ENCODE measurements at regions not wholly inside any gene's neighbourhood (a gene's known extent, or its start where the extent isn't known, plus 50 kb on each side); places are given as distances from the start of the nearest gene placed in this dataset.
"Not testable (repeated sequence)": the region's sequence is repeated elsewhere in the genome, so short reads cannot be mapped to it uniquely, and the experiment has no call there.

DNA sequence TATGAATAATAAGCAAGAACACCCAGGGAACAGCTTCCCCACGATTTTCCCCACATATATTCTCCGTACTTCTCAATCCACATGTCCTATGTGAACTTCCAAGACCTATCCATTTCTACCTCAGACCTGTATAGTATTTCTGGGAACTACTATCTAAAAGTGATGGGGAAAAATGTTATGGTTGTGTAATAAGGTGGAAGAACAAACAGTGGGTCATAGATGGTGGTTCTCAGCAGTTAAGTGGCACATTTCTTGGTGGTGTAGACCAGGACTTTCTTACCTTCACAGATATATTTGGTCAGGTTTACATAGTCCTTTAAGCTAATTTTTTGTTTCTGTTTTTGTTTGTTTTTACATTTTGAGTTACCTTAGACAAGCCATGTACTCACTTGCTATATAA lies 675.1 kb downstream of the GBE1 start:
- H3K9me3 ChIP-seq (ENCODE audit: control insufficient read depth in 2 of 2, insufficient read depth in 1 of 2, low read length in 1 of 2): no peaks in the 10 kb centered on the region
- no peaks in the 10 kb centered on the region for H3K36me3 ChIP-seq (ENCODE audit: control insufficient read depth in 2 of 2, insufficient read depth in 2 of 2, low read length in 1 of 2)
- no peak for DNase-seq (ENCODE audit: low read depth in 6 of 9, low spot score in 9 of 9)
- no peak overlapping the region for H3K4me3 ChIP-seq (ENCODE audit: low read length in 2 of 2)
- no peaks in the 10 kb centered on the region for H3K27me3 ChIP-seq (ENCODE audit: control insufficient read depth in 2 of 2, insufficient read depth in 1 of 2, low read length in 1 of 2)
- 71% methylated on average over 2 of the region's 2 CpGs for WGBS
- no peak overlapping the region for H3K27ac ChIP-seq (ENCODE audit: low read depth in 1 of 2, low read length in 1 of 2)
- no peaks in the 10 kb centered on the region for H3K4me1 ChIP-seq (ENCODE audit: control insufficient read depth in 2 of 2, insufficient read depth in 2 of 2, low read length in 2 of 2)

- H3K9me3 ChIP-seq (ENCODE audit: control insufficient read depth in 2 of 2, insufficient read depth in 1 of 2, low read length in 1 of 2): no peaks in the 10 kb centered on the region
- DNase-seq (ENCODE audit: low read depth in 6 of 9, low spot score in 9 of 9): no peak
- 89% methylated on average over 5 of the region's 5 CpGs for WGBS
- no peaks in the 10 kb centered on the region for H3K27me3 ChIP-seq (ENCODE audit: control insufficient read depth in 2 of 2, insufficient read depth in 1 of 2, low read length in 1 of 2)
- no peak overlapping the region for H3K27ac ChIP-seq (ENCODE audit: low read depth in 1 of 2, low read length in 1 of 2)
- no peak overlapping the region for H3K4me3 ChIP-seq (ENCODE audit: low read length in 2 of 2)
- H3K36me3 ChIP-seq (ENCODE audit: control insufficient read depth in 2 of 2, insufficient read depth in 2 of 2, low read length in 1 of 2): no peaks in the 10 kb centered on the region
- H3K4me1 ChIP-seq (ENCODE audit: control insufficient read depth in 2 of 2, insufficient read depth in 2 of 2, low read length in 2 of 2): no peaks in the 10 kb centered on the region
Measured at GRCh38 chr3:81080608-81081007, 680.8 kb downstream of the GBE1 start.

- no peak overlapping the region for H3K27ac ChIP-seq (ENCODE audit: low read depth in 1 of 2, low read length in 1 of 2)
- H3K4me3 ChIP-seq (ENCODE audit: low read length in 2 of 2): no peak overlapping the region
- H3K4me1 ChIP-seq (ENCODE audit: control insufficient read depth in 2 of 2, insufficient read depth in 2 of 2, low read length in 2 of 2): no peaks in the 10 kb centered on the region
- H3K36me3 ChIP-seq (ENCODE audit: control insufficient read depth in 2 of 2, insufficient read depth in 2 of 2, low read length in 1 of 2): no peaks in the 10 kb centered on the region
- WGBS: 82% methylated on average over 4 of the region's 4 CpGs
- no peaks in the 10 kb centered on the region for H3K27me3 ChIP-seq (ENCODE audit: control insufficient read depth in 2 of 2, insufficient read depth in 1 of 2, low read length in 1 of 2)
- DNase-seq (ENCODE audit: low read depth in 6 of 9, low spot score in 9 of 9): no peak
- H3K9me3 ChIP-seq (ENCODE audit: control insufficient read depth in 2 of 2, insufficient read depth in 1 of 2, low read length in 1 of 2): no peaks in the 10 kb centered on the region
Measured at GRCh38 chr3:81072591-81072990, 688.9 kb downstream of the GBE1 start.

GRCh38 chr3:81068546-81068945 lies 692.9 kb downstream of the GBE1 start:
- DNase-seq (ENCODE audit: low read depth in 6 of 9, low spot score in 9 of 9): no peak
- no peaks in the 10 kb centered on the region for H3K27me3 ChIP-seq (ENCODE audit: control insufficient read depth in 2 of 2, insufficient read depth in 1 of 2, low read length in 1 of 2)
- WGBS: 88% methylated on average over 1 of the region's 1 CpG
- peaks cover 1 to 11% of the 10 kb centered on the region in 2 donors for H3K9me3 ChIP-seq (ENCODE audit: control insufficient read depth in 2 of 2, insufficient read depth in 1 of 2, low read length in 1 of 2)
- H3K27ac ChIP-seq (ENCODE audit: low read depth in 1 of 2, low read length in 1 of 2): no peak overlapping the region
- H3K4me1 ChIP-seq (ENCODE audit: control insufficient read depth in 2 of 2, insufficient read depth in 2 of 2, low read length in 2 of 2): no peaks in the 10 kb centered on the region
- H3K36me3 ChIP-seq (ENCODE audit: control insufficient read depth in 2 of 2, insufficient read depth in 2 of 2, low read length in 1 of 2): no peaks in the 10 kb centered on the region
- H3K4me3 ChIP-seq (ENCODE audit: low read length in 2 of 2): no peak overlapping the region

DNA sequence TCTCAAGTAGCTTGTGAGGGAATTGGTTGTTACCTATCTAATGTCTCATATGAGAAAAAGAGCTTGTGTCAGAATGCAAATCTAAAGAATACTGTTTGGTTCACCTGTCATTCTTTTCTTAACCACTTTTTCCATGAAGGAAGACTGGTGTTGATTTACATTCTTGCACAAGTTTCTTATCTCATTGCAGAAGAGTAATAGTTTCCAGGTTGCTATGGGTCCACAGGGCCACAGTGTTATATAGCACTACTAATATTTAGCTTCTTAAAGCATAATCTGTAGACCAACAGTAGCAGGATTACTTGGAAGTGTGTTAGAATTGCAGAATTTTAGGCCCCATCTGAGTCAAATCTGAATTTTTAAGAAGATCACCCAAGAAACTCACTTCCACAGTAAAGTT lies 697.5 kb downstream of the GBE1 start:
- no peak overlapping the region for H3K27ac ChIP-seq (ENCODE audit: low read depth in 1 of 2, low read length in 1 of 2)
- no peaks in the 10 kb centered on the region for H3K4me1 ChIP-seq (ENCODE audit: control insufficient read depth in 2 of 2, insufficient read depth in 2 of 2, low read length in 2 of 2)
- H3K9me3 ChIP-seq (ENCODE audit: control insufficient read depth in 2 of 2, insufficient read depth in 1 of 2, low read length in 1 of 2): peaks cover 1 to 11% of the 10 kb centered on the region in 2 donors
- H3K4me3 ChIP-seq (ENCODE audit: low read length in 2 of 2): no peak overlapping the region
- H3K36me3 ChIP-seq (ENCODE audit: control insufficient read depth in 2 of 2, insufficient read depth in 2 of 2, low read length in 1 of 2): no peaks in the 10 kb centered on the region
- H3K27me3 ChIP-seq (ENCODE audit: control insufficient read depth in 2 of 2, insufficient read depth in 1 of 2, low read length in 1 of 2): no peaks in the 10 kb centered on the region
- DNase-seq (ENCODE audit: low read depth in 6 of 9, low spot score in 9 of 9): no peak

DNA sequence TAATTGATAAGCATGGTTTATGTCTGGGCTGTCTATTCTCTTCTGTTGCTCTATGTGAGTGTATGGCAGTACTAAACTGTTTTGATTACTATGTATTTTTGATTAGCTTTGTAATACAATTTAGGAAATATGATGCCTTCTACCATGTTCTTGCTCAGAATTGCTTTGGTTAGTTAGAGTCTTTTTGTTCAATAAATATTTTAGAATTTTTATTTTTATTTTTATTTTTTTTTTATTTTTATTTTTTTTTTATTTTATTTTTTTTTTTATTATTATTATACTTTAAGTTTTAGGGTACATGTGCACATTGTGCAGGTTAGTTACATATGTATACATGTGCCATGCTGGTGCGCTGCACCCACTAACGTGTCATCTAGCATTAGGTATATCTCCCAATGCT lies 710.3 kb downstream of the GBE1 start:
- not testable (repeated sequence) for H3K9me3 ChIP-seq (ENCODE audit: control insufficient read depth in 2 of 2, insufficient read depth in 1 of 2, low read length in 1 of 2); H3K4me1 ChIP-seq (ENCODE audit: control insufficient read depth in 2 of 2, insufficient read depth in 2 of 2, low read length in 2 of 2); H3K27me3 ChIP-seq (ENCODE audit: control insufficient read depth in 2 of 2, insufficient read depth in 1 of 2, low read length in 1 of 2); DNase-seq (ENCODE audit: low read depth in 6 of 9, low spot score in 9 of 9); H3K36me3 ChIP-seq (ENCODE audit: control insufficient read depth in 2 of 2, insufficient read depth in 2 of 2, low read length in 1 of 2); H3K27ac ChIP-seq (ENCODE audit: low read depth in 1 of 2, low read length in 1 of 2); H3K4me3 ChIP-seq (ENCODE audit: low read length in 2 of 2)
- WGBS: no CpG with 5 or more reads among the region's 2 CpGs

GRCh38 chr3:81048058-81048665 lies 713.3 kb downstream of the GBE1 start:
- H3K9me3 ChIP-seq (ENCODE audit: control insufficient read depth in 2 of 2, insufficient read depth in 1 of 2, low read length in 1 of 2): no peaks in the 10 kb centered on the region
- H3K36me3 ChIP-seq (ENCODE audit: control insufficient read depth in 2 of 2, insufficient read depth in 2 of 2, low read length in 1 of 2): no peaks in the 10 kb centered on the region
- H3K4me3 ChIP-seq (ENCODE audit: low read length in 2 of 2): no peak overlapping the region
- WGBS: 83% methylated on average over 3 of the region's 3 CpGs
- no peak for DNase-seq (ENCODE audit: low read depth in 6 of 9, low spot score in 9 of 9)
- no peak overlapping the region for H3K27ac ChIP-seq (ENCODE audit: low read depth in 1 of 2, low read length in 1 of 2)
- no peaks in the 10 kb centered on the region for H3K4me1 ChIP-seq (ENCODE audit: control insufficient read depth in 2 of 2, insufficient read depth in 2 of 2, low read length in 2 of 2)
- H3K27me3 ChIP-seq (ENCODE audit: control insufficient read depth in 2 of 2, insufficient read depth in 1 of 2, low read length in 1 of 2): no peaks in the 10 kb centered on the region

- no peak for DNase-seq (ENCODE audit: low read depth in 6 of 9, low spot score in 9 of 9)
- Histone ChIP-seq H3K27me3 (ENCODE audit: control insufficient read depth in 2 of 2, insufficient read depth in 1 of 2, low read length in 1 of 2) (no peaks in the 10 kb centered on the region), H3K36me3 (ENCODE audit: control insufficient read depth in 2 of 2, insufficient read depth in 2 of 2, low read length in 1 of 2) (no peaks in the 10 kb centered on the region), H3K27ac (ENCODE audit: low read depth in 1 of 2, low read length in 1 of 2) (no peak overlapping the region), H3K9me3 (ENCODE audit: control insufficient read depth in 2 of 2, insufficient read depth in 1 of 2, low read length in 1 of 2) (no peaks in the 10 kb centered on the region), H3K4me3 (ENCODE audit: low read length in 2 of 2) (no peak overlapping the region), H3K4me1 (ENCODE audit: control insufficient read depth in 2 of 2, insufficient read depth in 2 of 2, low read length in 2 of 2) (no peaks in the 10 kb centered on the region)
- 48% methylated on average over 1 of the region's 1 CpG for WGBS
Measured at GRCh38 chr3:81045976-81046375, 715.5 kb downstream of the GBE1 start.

DNA sequence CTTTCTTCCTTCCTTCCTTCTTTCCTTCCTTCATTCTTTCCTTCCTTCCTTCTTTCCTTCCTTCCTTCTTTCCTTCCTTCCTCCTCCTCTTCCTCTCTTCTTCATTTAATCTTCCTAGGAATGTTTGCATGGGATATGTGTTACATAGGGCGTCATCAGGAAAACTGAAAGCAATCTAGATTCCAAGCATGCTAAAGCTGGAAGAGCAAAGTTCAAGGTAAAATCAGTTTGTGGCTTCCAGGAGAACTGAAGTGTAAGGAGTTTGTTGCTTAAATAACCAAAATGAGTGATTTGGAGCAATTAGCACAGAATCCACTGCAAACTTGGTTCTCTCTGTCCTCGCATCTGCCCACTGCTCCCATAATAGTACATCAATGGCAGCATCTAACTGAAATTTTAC lies 716.2 kb downstream of the GBE1 start:
- Histone ChIP-seq H3K27ac (ENCODE audit: low read depth in 1 of 2, low read length in 1 of 2) (no peak overlapping the region), H3K36me3 (ENCODE audit: control insufficient read depth in 2 of 2, insufficient read depth in 2 of 2, low read length in 1 of 2) (no peaks in the 10 kb centered on the region), H3K9me3 (ENCODE audit: control insufficient read depth in 2 of 2, insufficient read depth in 1 of 2, low read length in 1 of 2) (no peaks in the 10 kb centered on the region), H3K4me1 (ENCODE audit: control insufficient read depth in 2 of 2, insufficient read depth in 2 of 2, low read length in 2 of 2) (no peaks in the 10 kb centered on the region), H3K27me3 (ENCODE audit: control insufficient read depth in 2 of 2, insufficient read depth in 1 of 2, low read length in 1 of 2) (no peaks in the 10 kb centered on the region), H3K4me3 (ENCODE audit: low read length in 2 of 2) (no peak overlapping the region)
- WGBS: 95% methylated on average over 2 of the region's 2 CpGs
- no peak for DNase-seq (ENCODE audit: low read depth in 6 of 9, low spot score in 9 of 9)

Measured in thymus (tissue), 11 donors.